ENCODE measurements at regions not wholly inside any gene's neighbourhood (a gene's known extent, or its start where the extent isn't known, plus 50 kb on each side); places are given as distances from the start of the nearest gene placed in this dataset. TPM values are rescaled to one million over a fixed set of nuclear protein-coding genes. Genes with fewer than 3 reads are reported as not detected.

Small RNA genes in the stretch of these regions (small RNA-seq; reads per million reads assigned to genes)
- gene AL627313.1 (ENCODE audit: insufficient read depth) (not detected), gene RF01210 (ENCODE audit: insufficient read depth) (not detected)
